ENCODE measurements at regions not wholly inside any gene's neighbourhood (a gene's known extent, or its start where the extent isn't known, plus 50 kb on each side); places are given as distances from the start of the nearest gene placed in this dataset.
A peak's percentile ranks its signal among the peaks of the same experiment; 100 is the strongest.

GRCh38 chr4:141430686-141431085 is 205.7 kb upstream of the IL15 start:
- CTCF ChIA-PET: no interaction called here
- Histone ChIP-seq H3K4me3 (ENCODE audit: low read length) (no peak overlapping the region), H3K4me1 (ENCODE audit: insufficient read depth, low read length) (no peaks in the 10 kb centered on the region), H3K27ac (ENCODE audit: low read depth, low read length) (no peak overlapping the region), H3K36me3 (ENCODE audit: insufficient read depth, low read length) (no peaks in the 10 kb centered on the region), H3K9me3 (ENCODE audit: low read length) (no peaks in the 10 kb centered on the region), H3K27me3 (ENCODE audit: insufficient read depth, low read length, poor library complexity, severe bottlenecking) (no peaks in the 10 kb centered on the region)
- Mint-ChIP-seq H3K9me3 (peaks cover 0 to 1% (median 0%) of the 10 kb centered on the region in 5 donors), H3K36me3 (no peaks in the 10 kb centered on the region), H3K27ac (no peak overlapping the region), H3K4me1 (no peaks in the 10 kb centered on the region), H3K27me3 (no peaks in the 10 kb centered on the region), H3K4me3 (no peak overlapping the region)
- DNase-seq: no peak
- POLR2A ChIA-PET: no interaction called here

DNA sequence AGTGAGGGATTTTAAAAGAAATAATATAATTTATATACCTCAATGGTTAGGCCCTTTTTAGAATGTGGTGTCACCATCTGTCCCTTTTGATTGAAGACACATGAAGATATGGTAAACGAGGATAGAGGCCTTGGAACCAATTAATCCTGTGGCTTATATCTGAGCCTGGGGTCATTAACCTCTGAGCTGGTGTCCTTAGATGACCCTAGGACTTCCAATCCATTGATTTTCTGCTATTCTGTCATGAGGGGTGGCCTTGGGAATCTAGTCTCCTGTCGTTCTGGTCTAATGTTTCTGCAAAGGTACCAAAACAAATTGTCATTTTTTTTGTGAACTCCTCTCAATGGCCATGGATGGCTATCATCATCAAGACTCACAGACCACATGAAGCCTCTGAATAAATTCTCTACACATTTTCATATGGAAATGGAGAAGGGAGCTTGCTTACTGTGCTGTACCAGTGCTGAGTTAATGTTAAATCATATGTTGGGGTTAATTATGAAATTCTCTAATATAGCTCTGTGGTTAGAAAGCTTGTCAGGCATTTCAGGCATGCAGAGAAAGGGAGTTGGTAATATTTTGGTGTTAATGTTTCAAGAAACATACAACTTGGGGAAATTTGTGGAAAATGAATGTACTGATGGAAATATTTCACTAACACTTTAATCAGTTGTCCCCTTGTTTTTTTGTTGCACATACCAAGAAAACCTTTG is 204.2 kb upstream of the IL15 start:
- Mint-ChIP-seq H3K4me1 (no peaks in the 10 kb centered on the region), H3K36me3 (no peaks in the 10 kb centered on the region), H3K9me3 (peaks cover 0 to 1% (median 0%) of the 10 kb centered on the region in 5 donors), H3K27me3 (no peaks in the 10 kb centered on the region), H3K4me3 (no peak overlapping the region), H3K27ac (peak overlapping the region in 1 of 8 donors; percentile 33)
- ChIA-PET CTCF (no interaction called here), POLR2A (no interaction called here)
- no peaks in the 10 kb centered on the region for H3K27me3 ChIP-seq (ENCODE audit: insufficient read depth, low read length, poor library complexity, severe bottlenecking)
- DNase-seq: no peak
- no peaks in the 10 kb centered on the region for H3K9me3 ChIP-seq (ENCODE audit: low read length)
- H3K4me1 ChIP-seq (ENCODE audit: insufficient read depth, low read length): no peaks in the 10 kb centered on the region
- no peak overlapping the region for H3K4me3 ChIP-seq (ENCODE audit: low read length)
- H3K27ac ChIP-seq (ENCODE audit: low read depth, low read length): no peak overlapping the region
- no peaks in the 10 kb centered on the region for H3K36me3 ChIP-seq (ENCODE audit: insufficient read depth, low read length)

- H3K27me3 ChIP-seq (ENCODE audit: insufficient read depth, low read length, poor library complexity, severe bottlenecking): no peaks in the 10 kb centered on the region
- no peak for DNase-seq
- no peak overlapping the region for H3K27ac Mint-ChIP-seq
- H3K9me3 ChIP-seq (ENCODE audit: low read length): no peaks in the 10 kb centered on the region
- POLR2A ChIA-PET: no interaction called here
- H3K4me1 Mint-ChIP-seq: no peaks in the 10 kb centered on the region
- no peak overlapping the region for H3K4me3 ChIP-seq (ENCODE audit: low read length)
- no peaks in the 10 kb centered on the region for H3K4me1 ChIP-seq (ENCODE audit: insufficient read depth, low read length)
- no peak overlapping the region for H3K27ac ChIP-seq (ENCODE audit: low read depth, low read length)
- no peak overlapping the region for H3K4me3 Mint-ChIP-seq
- no peaks in the 10 kb centered on the region for H3K27me3 Mint-ChIP-seq
- CTCF ChIA-PET: no interaction called here
- no peaks in the 10 kb centered on the region for H3K36me3 Mint-ChIP-seq
- no peaks in the 10 kb centered on the region for H3K36me3 ChIP-seq (ENCODE audit: insufficient read depth, low read length)
- peaks cover 0 to 1% (median 0%) of the 10 kb centered on the region in 5 donors for H3K9me3 Mint-ChIP-seq
Observed at GRCh38 chr4:141435446-141436225, 200.7 kb upstream of the IL15 start.

DNA sequence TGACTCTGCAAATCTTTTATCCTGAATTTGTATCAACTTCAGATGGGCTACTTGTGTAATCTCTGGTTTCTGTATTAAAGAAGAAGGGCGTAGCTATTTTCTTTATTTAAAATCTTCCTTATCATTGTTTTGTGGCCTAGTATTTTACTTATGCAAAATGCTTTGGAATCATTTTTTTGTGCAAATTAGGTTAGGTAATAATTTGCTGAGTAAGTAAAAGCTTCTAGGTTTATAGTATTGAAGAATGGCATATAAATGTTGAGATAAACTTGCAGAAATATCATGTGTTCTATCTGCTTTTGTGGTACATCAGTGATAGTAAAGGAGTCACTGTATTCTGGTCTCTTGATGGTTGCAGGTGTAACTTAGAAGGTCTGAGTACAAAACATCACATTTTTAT is 197.2 kb upstream of the IL15 start:
- ChIA-PET CTCF (no interaction called here), POLR2A (no interaction called here)
- H3K27ac Mint-ChIP-seq: no peak overlapping the region
- H3K4me1 Mint-ChIP-seq: no peaks in the 10 kb centered on the region
- no peak overlapping the region for H3K4me3 ChIP-seq (ENCODE audit: low read length)
- H3K9me3 ChIP-seq (ENCODE audit: low read length): no peaks in the 10 kb centered on the region
- no peaks in the 10 kb centered on the region for H3K27me3 Mint-ChIP-seq
- H3K27me3 ChIP-seq (ENCODE audit: insufficient read depth, low read length, poor library complexity, severe bottlenecking): no peaks in the 10 kb centered on the region
- no peaks in the 10 kb centered on the region for H3K36me3 ChIP-seq (ENCODE audit: insufficient read depth, low read length)
- no peaks in the 10 kb centered on the region for H3K9me3 Mint-ChIP-seq
- no peak for DNase-seq
- H3K36me3 Mint-ChIP-seq: no peaks in the 10 kb centered on the region
- no peaks in the 10 kb centered on the region for H3K4me1 ChIP-seq (ENCODE audit: insufficient read depth, low read length)
- no peak overlapping the region for H3K27ac ChIP-seq (ENCODE audit: low read depth, low read length)
- H3K4me3 Mint-ChIP-seq: no peak overlapping the region

DNA sequence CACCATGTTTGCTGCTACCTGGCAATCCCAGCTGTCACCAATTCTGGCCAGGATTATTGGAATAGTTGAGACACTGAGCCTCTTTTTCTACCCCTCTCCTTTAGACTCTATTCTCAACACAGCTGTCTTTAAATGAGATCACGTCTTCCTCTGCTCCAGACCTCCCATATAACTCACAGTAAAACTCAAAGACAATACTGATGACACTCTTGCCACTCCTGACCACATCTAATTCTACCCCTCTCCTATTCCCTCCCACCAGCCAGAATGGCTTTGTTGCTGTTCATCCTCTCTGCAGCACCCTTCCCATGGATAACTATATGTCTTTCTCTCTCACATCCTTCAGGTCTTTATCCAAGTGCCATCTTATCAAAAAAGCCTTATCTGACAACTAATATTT is 188.6 kb upstream of the IL15 start:
- ChIA-PET CTCF (no interaction called here), POLR2A (no interaction called here)
- Histone ChIP-seq H3K4me3 (ENCODE audit: low read length) (no peak overlapping the region), H3K36me3 (ENCODE audit: insufficient read depth, low read length) (no peaks in the 10 kb centered on the region), H3K27ac (ENCODE audit: low read depth, low read length) (no peak overlapping the region), H3K9me3 (ENCODE audit: low read length) (no peaks in the 10 kb centered on the region), H3K27me3 (ENCODE audit: insufficient read depth, low read length, poor library complexity, severe bottlenecking) (no peaks in the 10 kb centered on the region), H3K4me1 (ENCODE audit: insufficient read depth, low read length) (no peaks in the 10 kb centered on the region)
- Mint-ChIP-seq H3K27ac (no peak overlapping the region), H3K36me3 (no peaks in the 10 kb centered on the region), H3K9me3 (peaks cover 0 to 2% (median 0%) of the 10 kb centered on the region in 5 donors), H3K27me3 (peaks cover 0 to 1% of the 10 kb centered on the region in 2 donors), H3K4me1 (no peaks in the 10 kb centered on the region), H3K4me3 (no peak overlapping the region)
- DNase-seq: no peak

DNA sequence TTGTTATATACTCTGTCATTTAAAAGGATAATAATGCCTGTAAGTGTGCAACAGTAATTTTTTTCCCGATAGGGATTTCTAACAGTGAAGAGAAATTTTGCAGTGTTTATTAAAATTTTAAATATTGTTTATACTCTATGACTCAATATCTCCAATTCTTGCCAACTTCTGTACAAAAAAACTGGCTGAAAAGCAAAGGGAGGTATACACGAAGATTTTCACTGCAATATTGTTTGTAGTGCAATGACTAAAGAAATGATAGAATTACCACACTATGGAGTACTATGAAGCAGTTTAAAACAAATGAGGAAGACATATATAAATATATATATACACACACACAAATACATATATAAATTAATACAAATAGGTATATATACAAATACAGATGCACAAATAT is 187.9 kb upstream of the IL15 start:
- ChIA-PET CTCF (no interaction called here), POLR2A (no interaction called here)
- Histone ChIP-seq H3K27ac (ENCODE audit: low read depth, low read length) (no peak overlapping the region), H3K27me3 (ENCODE audit: insufficient read depth, low read length, poor library complexity, severe bottlenecking) (no peaks in the 10 kb centered on the region), H3K36me3 (ENCODE audit: insufficient read depth, low read length) (no peaks in the 10 kb centered on the region), H3K4me3 (ENCODE audit: low read length) (no peak overlapping the region), H3K9me3 (ENCODE audit: low read length) (no peaks in the 10 kb centered on the region), H3K4me1 (ENCODE audit: insufficient read depth, low read length) (no peaks in the 10 kb centered on the region)
- Mint-ChIP-seq H3K9me3 (peaks cover 0 to 2% (median 0%) of the 10 kb centered on the region in 5 donors), H3K27ac (no peak overlapping the region), H3K4me1 (no peaks in the 10 kb centered on the region), H3K36me3 (no peaks in the 10 kb centered on the region), H3K4me3 (no peak overlapping the region), H3K27me3 (peaks cover 0 to 1% of the 10 kb centered on the region in 2 donors)
- DNase-seq: no peak

- Mint-ChIP-seq H3K36me3 (no peaks in the 10 kb centered on the region), H3K27me3 (peaks cover 0 to 1% of the 10 kb centered on the region in 2 donors), H3K4me1 (no peaks in the 10 kb centered on the region), H3K9me3 (peaks cover 0 to 2% (median 0%) of the 10 kb centered on the region in 5 donors), H3K4me3 (no peak overlapping the region), H3K27ac (no peak overlapping the region)
- POLR2A ChIA-PET: no interaction called here
- H3K27ac ChIP-seq (ENCODE audit: low read depth, low read length): no peak overlapping the region
- DNase-seq: no peak
- no peak overlapping the region for H3K4me3 ChIP-seq (ENCODE audit: low read length)
- CTCF ChIA-PET: no interaction called here
- no peaks in the 10 kb centered on the region for H3K9me3 ChIP-seq (ENCODE audit: low read length)
- no peaks in the 10 kb centered on the region for H3K27me3 ChIP-seq (ENCODE audit: insufficient read depth, low read length, poor library complexity, severe bottlenecking)
- H3K36me3 ChIP-seq (ENCODE audit: insufficient read depth, low read length): no peaks in the 10 kb centered on the region
- H3K4me1 ChIP-seq (ENCODE audit: insufficient read depth, low read length): no peaks in the 10 kb centered on the region
Observed at GRCh38 chr4:141449927-141450326, 186.5 kb upstream of the IL15 start.

GRCh38 chr4:141455651-141456050 is 180.7 kb upstream of the IL15 start:
- H3K36me3 Mint-ChIP-seq: no peaks in the 10 kb centered on the region
- ChIA-PET CTCF (no interaction called here), POLR2A (no interaction called here)
- Histone ChIP-seq H3K9me3 (ENCODE audit: low read length) (no peaks in the 10 kb centered on the region), H3K4me3 (ENCODE audit: low read length) (no peak overlapping the region), H3K4me1 (ENCODE audit: insufficient read depth, low read length) (no peaks in the 10 kb centered on the region), H3K27me3 (ENCODE audit: insufficient read depth, low read length, poor library complexity, severe bottlenecking) (no peaks in the 10 kb centered on the region), H3K27ac (ENCODE audit: low read depth, low read length) (no peak overlapping the region), H3K36me3 (ENCODE audit: insufficient read depth, low read length) (no peaks in the 10 kb centered on the region)
- H3K4me1 Mint-ChIP-seq: no peaks in the 10 kb centered on the region
- no peak for DNase-seq
- H3K27me3 Mint-ChIP-seq: peaks cover 0 to 3% of the 10 kb centered on the region in 2 donors
- H3K4me3 Mint-ChIP-seq: no peak overlapping the region
- no peak overlapping the region for H3K27ac Mint-ChIP-seq
- H3K9me3 Mint-ChIP-seq: peaks cover 0 to 2% (median 0%) of the 10 kb centered on the region in 5 donors

All from CD8-positive, alpha-beta memory T cell (primary cell).